Stimulated activated CD8-positive, alpha-beta memory T cell treated with anti-CD3 and anti-CD28 coated beads, Interleukin-4, amount 100 ng/mL, for 24 hours (primary cell): ENCODE measurements at regions not wholly inside any gene's neighbourhood (a gene's known extent, or its start where the extent isn't known, plus 50 kb on each side); places are given as distances from the start of the nearest gene placed in this dataset.
"Not testable (repeated sequence)": the region's sequence is repeated elsewhere in the genome, so short reads cannot be mapped to it uniquely, and the experiment has no call there.

Experiments
- DNase-seq: peaks from one replicate; pipeline ENCODE4 v3.0.0-alpha.2; 2020; ENCODE audit warnings: low read depth

GRCh38 chr5:57002959-57003485 lies 51.1 kb upstream of the MIER3 start:
- DNase-seq = no peak

- DNase-seq = not testable (repeated sequence)
These were observed 51.6 kb upstream of the MIER3 start for GRCh38 chr5:57003566-57003965.

- DNase-seq = no peak
These were observed 52.9 kb upstream of the MIER3 start for GRCh38 chr5:57004800-57005199.

- no peak for DNase-seq
These were observed 55.4 kb upstream of the MIER3 start for GRCh38 chr5:57007344-57007743.

DNA sequence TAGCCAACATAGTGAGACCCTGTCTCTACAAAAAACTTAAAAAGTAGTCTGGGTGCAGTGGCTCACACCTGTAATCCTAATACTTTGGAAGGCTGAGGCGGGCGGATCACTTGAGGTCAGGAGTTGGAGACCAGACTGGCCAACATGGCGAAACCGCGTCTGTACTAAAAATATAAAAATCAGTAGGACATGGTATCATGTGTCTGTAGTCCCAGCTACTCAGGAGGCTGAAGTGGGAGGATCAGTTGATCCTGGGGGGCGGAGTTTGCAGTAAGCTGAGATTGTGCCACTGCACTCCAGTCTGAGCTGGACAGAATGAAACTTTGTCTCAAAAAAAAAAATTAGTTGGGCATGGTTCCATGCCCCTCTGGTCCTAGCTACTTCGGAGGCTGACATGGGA lies 57.9 kb upstream of the MIER3 start:
- no peak for DNase-seq

DNA sequence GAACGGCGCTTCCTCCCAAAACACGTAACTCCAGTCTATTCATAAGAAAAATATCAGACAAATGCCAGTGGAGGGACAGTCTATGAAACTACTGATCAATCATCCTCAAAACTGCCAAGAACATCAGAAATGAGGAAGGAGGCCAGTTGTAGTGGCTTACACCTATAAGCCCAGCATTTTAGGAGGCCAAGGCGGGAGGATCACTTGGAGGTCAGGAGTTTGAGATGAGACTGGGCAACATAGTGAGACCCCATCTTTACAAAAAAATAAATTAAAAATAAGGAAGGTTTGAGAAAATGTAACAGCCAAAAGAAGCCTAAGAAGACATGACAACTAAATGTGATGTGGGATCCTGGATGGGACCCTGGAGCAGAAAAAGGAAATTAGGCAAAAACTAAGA lies 58.9 kb upstream of the MIER3 start:
- DNase-seq = no peak

DNA sequence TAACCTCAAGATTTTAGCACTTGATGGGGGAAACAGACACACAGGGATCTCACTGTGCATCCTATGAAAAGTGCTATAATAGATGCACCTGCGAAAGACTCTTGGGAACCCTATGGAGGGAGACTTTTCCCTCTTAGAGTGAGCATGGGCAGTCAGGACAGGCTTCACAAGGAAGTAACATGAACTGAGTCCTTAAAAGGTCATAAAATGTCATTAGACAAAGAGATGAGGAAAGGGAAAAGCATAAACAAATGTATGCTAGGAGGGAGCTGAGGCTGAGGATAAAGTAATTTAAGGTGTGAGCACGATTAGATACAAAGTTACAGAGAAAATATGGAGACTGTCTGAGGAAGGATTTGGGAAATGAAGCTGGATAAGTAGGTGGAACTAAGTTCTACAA lies 60.6 kb upstream of the MIER3 start:
- no peak for DNase-seq

DNA sequence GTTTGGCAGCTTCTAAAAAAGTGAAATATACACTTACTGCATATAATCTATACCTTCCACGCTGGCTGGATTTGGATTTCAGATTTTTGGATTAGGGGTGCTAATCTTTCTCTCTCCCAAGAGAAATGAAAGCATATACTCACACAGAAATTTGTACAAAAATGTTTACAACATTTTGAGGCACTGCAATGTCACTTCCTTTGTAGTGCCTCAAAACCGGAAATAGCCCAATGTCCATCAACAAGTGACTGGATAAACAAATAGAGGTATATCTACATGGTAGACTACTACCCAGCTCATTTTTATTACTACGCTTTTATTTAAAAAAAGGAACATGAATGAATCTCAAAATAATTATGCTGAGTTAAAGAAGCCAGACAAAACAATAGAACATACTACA lies 74.0 kb upstream of the MIER3 start:
- no peak for DNase-seq

GRCh38 chr5:57028161-57028560 lies 76.2 kb upstream of the MIER3 start:
- no peak for DNase-seq

- DNase-seq = no peak
These were observed 80.2 kb upstream of the MIER3 start for GRCh38 chr5:57032151-57032551.

DNA sequence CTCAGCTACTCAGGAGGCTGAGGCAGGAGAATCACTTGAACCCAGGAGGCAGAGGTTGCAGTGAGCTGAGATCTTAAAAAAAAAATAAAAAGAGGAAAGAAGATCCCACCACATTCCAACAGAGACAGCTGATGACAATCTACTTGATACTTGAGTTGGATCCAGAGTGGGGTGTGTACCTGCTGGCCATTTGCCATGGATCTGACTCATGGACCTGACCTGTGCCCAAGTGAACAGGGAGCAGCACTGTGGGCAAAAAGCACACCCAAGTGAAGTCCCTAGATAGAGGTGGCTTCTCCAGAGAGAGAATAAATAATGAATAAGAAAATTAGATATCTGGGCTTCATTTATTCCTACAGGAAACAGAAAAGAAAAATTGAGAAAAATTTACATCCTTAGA lies 81.2 kb upstream of the MIER3 start:
- no peak for DNase-seq

GRCh38 chr5:57033503-57033902 lies 81.6 kb upstream of the MIER3 start:
- DNase-seq = no peak

- DNase-seq = no peak
These were observed 82.4 kb upstream of the MIER3 start for GRCh38 chr5:57034201-57034916.

DNA sequence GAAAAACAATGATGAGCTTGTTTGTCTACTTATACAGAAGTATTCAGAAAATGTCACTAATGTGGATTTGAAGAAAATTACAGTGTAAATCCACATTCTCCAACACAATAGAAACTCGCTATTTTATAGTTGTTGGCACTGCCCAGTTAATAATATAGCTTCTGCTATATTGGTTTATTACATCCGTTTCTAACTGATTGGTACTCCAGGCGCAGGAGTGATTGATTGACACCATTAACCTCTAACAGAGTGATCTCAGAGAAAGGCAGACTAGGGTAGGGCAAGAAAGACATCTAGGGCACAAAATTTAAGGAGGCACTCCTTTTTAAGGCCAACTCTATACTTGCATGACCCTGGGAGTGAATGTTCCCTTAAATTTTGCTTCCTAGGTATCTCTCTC lies 84.0 kb upstream of the MIER3 start:
- no peak for DNase-seq

GRCh38 chr5:57036761-57037160 lies 84.8 kb upstream of the MIER3 start:
- DNase-seq = no peak

- no peak for DNase-seq
These were observed 85.4 kb upstream of the MIER3 start for GRCh38 chr5:57037355-57037754.

GRCh38 chr5:57041570-57041969 lies 89.6 kb upstream of the MIER3 start:
- no peak for DNase-seq

- no peak for DNase-seq
These were observed 90.6 kb upstream of the MIER3 start for GRCh38 chr5:57042524-57042931.

GRCh38 chr5:57054135-57054534 lies 102.2 kb upstream of the MIER3 start:
- DNase-seq = no peak

- no peak for DNase-seq
These were observed 102.7 kb upstream of the MIER3 start for GRCh38 chr5:57054671-57055070.

DNA sequence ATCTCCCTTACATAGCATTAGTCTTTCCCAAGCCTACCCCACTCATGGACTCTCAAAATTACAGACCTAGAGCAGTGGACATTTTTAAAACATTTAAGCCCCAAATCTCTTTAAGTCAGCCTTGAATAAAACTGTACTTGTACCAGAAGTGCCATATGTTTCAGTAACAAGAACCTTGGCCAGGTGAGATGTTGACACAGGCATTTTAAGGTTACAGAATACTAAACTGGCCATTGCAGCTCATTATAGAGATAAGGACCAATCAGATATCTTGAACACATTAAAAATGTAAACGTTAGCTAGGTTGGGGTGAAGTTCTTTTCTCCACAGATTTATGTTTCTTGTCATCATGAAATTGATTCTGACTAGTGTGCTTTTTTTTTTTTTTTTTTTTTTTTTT lies 103.8 kb upstream of the MIER3 start:
- no peak for DNase-seq

GRCh38 chr5:57063773-57064172 lies 110.1 kb upstream of the GPBP1 start:
- no peak for DNase-seq

- no peak for DNase-seq
These were observed 106.8 kb upstream of the GPBP1 start for GRCh38 chr5:57066924-57067596.

DNA sequence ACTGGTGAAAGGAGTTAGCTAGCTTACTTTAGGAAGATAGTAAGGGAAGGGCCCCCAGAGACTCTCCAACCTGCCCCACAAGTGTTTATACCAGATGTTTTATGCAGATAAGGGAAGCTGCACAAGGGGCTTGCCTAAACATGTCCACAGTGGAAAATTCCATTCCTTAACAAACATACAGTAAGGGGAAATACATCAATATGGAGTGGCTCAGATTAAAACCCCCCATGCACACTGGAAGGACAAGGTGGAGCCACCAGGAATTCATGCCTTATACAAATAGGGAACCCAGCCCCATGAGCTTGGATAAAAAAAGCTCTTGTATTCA lies 106.3 kb upstream of the GPBP1 start:
- no peak for DNase-seq
